ENCODE measurements at regions not wholly inside any gene's neighbourhood (a gene's known extent, or its start where the extent isn't known, plus 50 kb on each side); places are given as distances from the start of the nearest gene placed in this dataset.
"Not testable (repeated sequence)": the region's sequence is repeated elsewhere in the genome, so short reads cannot be mapped to it uniquely, and the experiment has no call there.

GRCh38 chr16:29179401-29180205, 194.8 kb downstream of the LAT start:
- FAIRE-seq; H3K4me2 ChIP-seq (ENCODE audit: low read depth, low read length); H3K4me3 ChIP-seq (replicated peaks in 1 of 3; ENCODE audit: insufficient read depth in 1 of 3, low read depth in 2 of 3, low read length in 3 of 3); DNase-seq (ENCODE audit: low spot score); H2AFZ ChIP-seq (ENCODE audit: low read length); H3K27me3 ChIP-seq (ENCODE audit: control insufficient read depth in 1 of 2, insufficient read depth in 2 of 2, low read length in 2 of 2); intact Hi-C loops (cut with micrococcal nuclease; ENCODE audit: unreplicated experiment); BruUV-seq (replicated peaks); in situ Hi-C loops (cut with HindIII; ENCODE audit: extremely low pct_ligation_motif_present, low pct_unique_long_range_greater_than_20kb); H3K9me3 ChIP-seq (ENCODE audit: low read length); H3K9ac ChIP-seq (ENCODE audit: insufficient read depth, low read depth, low read length); CTCF ChIA-PET (ENCODE audit: low intra/inter-chr PET ratio, low total read pairs); H3K36me3 ChIP-seq (replicated peaks in 1 of 2; ENCODE audit: control insufficient read depth in 1 of 2, insufficient read depth in 2 of 2, low read length in 2 of 2); H4K20me1 ChIP-seq (ENCODE audit: insufficient read depth, low read length); H3K79me2 ChIP-seq (ENCODE audit: insufficient read depth, low read length); POLR2A ChIA-PET; H3K27ac ChIP-seq (ENCODE audit: extremely low read length, insufficient read depth, low read length): not testable (repeated sequence)
- WGBS (ENCODE audit: low lambda C conversion rate): 64% methylated on average over 11 of the region's 25 CpGs
- peaks cover 56% of the 10 kb centered on the region for H3K4me1 ChIP-seq (ENCODE audit: insufficient read depth, low read length)
- TF ChIP-seq CTCF (CRISPR knock-in tag; IDR thresholded peaks at IDR 0.05) (peak; percentile 63), STAG1 (CRISPR knock-in tag; IDR thresholded peaks at IDR 0.05) (peak; percentile 55), RAD21 (CRISPR knock-in tag; IDR thresholded peaks at IDR 0.05) (peak; percentile 26; the same call in 1 of the 2 replicates)
- TF ChIP-seq, protein P1, sequence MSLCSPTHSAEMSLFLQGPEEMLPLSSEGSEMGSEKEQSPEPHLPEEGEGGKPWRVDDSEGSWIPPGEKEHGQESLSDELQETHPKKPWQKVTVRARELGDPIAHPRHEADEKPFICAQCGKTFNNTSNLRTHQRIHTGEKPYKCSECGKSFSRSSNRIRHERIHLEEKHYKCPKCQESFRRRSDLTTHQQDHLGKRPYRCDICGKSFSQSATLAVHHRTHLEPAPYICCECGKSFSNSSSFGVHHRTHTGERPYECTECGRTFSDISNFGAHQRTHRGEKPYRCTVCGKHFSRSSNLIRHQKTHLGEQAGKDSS (CRISPR knock-in tag; IDR thresholded peaks at IDR 0.05; ENCODE audit: borderline replicate concordance, low read depth): 0 out of 2 replicates have a peak, but pooled peaks have one; percentile 28
- TF ChIP-seq, protein P2, sequence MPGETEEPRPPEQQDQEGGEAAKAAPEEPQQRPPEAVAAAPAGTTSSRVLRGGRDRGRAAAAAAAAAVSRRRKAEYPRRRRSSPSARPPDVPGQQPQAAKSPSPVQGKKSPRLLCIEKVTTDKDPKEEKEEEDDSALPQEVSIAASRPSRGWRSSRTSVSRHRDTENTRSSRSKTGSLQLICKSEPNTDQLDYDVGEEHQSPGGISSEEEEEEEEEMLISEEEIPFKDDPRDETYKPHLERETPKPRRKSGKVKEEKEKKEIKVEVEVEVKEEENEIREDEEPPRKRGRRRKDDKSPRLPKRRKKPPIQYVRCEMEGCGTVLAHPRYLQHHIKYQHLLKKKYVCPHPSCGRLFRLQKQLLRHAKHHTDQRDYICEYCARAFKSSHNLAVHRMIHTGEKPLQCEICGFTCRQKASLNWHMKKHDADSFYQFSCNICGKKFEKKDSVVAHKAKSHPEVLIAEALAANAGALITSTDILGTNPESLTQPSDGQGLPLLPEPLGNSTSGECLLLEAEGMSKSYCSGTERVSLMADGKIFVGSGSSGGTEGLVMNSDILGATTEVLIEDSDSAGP (CRISPR knock-in tag; IDR thresholded peaks at IDR 0.05; ENCODE audit: borderline replicate concordance): 0 out of 2 replicates have a peak, but pooled peaks have one; percentile 23
- peak; percentile 31 for ATAC-seq

Measured in HepG2 (cell line).